H54 (cell line): ENCODE measurements at regions not wholly inside any gene's neighbourhood (a gene's known extent, or its start where the extent isn't known, plus 50 kb on each side); places are given as distances from the start of the nearest gene placed in this dataset.

Experiments used
- DNase-seq: peaks from one replicate; pipeline ENCODE4 v3.0.0; 2011; ENCODE audit warnings: low spot score, mixed read lengths; ENCODE audit not compliant: insufficient read length
- FAIRE-seq: peaks from 3 replicates; lab custom pipeline; 2011; peaks lifted over from hg19 to GRCh38; lab: Jason Lieb, UNC
- POLR2A ChIP-seq: IDR thresholded peaks from 2 replicates; pipeline ENCODE4 v1.6.1; 2011; ENCODE audit warnings: low read depth, mild to moderate bottlenecking, low read length

DNA sequence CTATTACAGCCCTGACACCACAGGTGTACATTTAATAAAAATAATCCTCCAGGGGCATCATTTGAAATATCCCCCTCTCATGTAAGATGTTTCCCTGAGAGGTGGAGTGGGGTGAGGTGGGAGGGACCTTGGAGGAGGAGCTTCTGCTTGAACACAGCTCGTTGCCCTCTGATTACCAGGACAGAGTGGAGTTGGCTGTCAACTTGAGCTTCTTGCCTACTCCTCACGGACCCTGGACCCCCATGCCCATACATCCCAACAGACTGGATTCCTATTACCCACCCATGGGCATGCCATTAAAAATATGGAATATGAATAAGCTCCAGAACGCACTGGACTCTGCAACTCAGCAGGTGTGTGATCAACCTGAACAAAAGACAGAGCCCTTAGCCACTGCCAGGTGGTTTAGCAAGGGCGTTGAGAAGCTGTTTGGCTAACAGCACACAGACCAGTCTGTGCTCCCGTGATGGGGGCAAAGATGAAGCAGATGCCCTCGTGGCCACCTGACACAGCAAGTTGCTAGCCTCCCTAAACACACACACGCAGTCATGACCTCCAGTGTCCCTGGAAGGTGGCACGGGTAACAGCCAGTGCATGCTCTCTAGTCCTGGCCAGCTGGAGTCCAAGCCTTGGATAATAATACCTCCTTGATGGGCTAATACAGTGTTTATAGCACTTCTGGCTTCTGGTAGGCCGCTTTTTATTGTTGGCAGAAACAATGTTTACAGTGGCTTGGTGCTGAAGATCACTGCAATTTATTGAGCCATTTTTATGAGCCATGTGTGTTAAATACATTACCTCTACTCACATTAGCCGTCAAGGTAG lies 155.0 kb downstream of the TOMM20 start:
- FAIRE-seq (no peak), DNase-seq (no peak)
- TF ChIP-seq POLR2A = no peak

DNA sequence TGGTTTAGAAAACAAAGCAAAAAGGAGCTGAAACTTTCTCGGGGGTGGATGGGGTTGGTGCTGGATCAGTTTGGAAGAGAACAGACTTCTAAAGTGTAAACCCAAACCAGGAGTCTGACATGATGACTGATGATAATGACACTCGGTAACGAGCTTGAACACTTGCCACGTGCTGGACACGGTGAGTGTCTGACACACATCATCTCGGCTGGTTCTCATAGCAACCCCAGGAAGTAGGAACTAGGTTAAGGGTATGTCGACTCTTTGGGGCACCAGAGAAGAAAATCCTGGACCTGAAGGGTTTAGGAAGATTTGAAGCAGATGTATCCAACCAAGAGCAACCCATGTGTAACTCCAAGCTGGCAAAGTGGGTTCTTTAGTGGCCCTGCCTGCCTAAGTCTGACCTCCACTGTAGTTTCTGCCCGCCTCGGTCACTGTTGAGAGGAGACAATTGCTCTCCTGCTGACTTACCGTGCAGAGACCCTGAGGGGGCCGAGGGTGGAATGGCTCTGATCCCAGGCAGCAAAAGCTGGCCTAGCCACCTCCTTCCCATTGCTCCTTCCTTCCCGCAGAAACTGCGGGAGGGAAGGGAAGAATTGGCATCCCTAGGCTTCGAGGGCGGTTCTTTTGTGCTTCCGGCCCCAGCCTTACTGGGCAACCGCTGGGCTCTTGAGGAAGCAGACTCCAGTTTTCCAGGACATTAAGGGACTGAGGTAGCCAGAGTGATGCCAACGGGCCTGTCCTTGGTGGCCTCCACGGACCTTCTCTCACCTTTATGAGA lies 156.0 kb downstream of the TOMM20 start:
- no peak for TF ChIP-seq POLR2A
- FAIRE-seq (no peak), DNase-seq (no peak)

DNA sequence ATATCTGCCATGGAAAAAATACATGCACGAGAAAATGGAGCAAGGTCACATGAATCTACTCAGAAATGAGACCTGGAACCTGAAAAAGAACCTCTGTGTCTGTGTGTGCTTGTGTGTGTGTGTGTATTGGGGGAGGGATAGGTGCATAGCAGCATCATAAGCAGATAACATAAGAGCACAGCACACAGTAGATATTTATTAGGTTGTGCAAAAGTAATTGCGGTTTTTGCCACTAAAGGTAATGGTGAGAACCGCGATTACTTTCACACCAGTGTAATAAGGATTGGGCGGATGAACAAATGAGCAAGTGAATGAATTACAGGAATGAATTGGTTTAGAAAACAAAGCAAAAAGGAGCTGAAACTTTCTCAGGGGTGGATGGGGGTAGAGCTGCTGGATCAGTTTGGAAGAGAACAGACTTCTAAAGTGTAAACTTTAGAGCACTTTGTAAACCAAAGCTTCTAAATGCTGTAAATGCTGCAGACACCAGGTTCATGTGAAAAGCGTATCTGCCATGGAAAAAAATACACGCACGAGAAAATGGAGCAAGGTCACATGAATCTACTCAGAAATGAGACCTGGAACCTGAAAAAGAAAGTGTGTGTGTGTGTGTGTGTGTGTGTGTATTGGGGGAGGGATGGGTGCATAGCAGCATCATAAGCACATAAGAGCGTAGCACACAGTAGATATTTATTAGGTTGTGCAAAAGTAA lies 156.9 kb downstream of the TOMM20 start:
- no peak for DNase-seq
- FAIRE-seq = no peak
- TF ChIP-seq POLR2A = no peak

DNA sequence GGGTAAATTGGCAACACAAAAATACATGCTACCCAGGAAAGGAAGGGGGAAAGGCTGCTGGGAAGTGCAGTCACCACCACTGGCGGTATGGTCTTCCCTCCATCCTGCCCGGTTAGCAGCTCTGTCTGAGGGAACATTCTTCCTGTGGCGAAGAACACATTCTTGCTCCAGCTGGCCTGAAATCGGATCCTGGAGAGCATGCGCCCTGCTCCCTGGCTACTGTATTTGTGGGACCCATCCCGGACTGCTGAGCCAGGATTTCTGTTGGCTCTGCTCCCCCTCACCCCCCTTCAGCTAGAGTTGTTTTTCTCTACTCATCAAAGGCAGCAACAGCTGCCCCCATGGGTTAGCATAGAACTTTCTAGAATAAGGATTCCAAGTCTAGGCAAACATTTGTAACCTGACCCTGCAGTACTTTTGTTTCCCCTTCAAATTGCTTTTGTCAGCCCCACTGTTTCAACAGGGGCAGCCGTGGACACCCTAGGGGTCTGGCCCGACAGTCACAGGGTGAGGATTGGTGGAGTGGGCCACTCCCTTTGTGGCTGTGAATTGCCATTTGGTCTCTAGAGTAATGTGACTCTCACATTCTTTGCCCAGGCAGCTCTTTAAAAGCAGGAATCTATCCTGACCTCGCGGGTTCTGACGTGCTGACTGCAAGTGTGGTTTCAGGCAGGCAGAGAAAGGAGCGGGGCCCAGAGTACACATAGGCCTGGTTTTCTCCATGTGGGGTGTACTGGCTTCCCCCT lies 157.7 kb downstream of the TOMM20 start:
- TF ChIP-seq POLR2A = no peak
- no peak for FAIRE-seq
- DNase-seq = peak; percentile 23

DNA sequence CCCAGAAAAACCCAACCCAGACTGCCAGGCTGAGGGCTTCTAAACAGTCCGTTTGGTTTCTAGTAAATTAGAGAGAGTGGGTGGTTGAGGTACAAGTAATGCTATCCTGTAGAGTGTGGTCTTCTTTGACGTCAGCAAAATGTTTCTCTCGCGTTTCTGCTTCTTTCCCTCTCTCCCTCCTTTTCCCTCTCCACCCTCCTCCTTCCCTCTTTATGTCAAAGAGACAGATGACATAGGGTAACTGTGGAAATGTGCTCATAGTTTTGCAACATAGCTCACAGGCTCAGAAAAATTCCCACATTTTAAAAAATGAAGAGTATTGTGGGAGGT lies 158.3 kb downstream of the TOMM20 start:
- no peak for FAIRE-seq
- no peak for DNase-seq
- TF ChIP-seq POLR2A = no peak

DNA sequence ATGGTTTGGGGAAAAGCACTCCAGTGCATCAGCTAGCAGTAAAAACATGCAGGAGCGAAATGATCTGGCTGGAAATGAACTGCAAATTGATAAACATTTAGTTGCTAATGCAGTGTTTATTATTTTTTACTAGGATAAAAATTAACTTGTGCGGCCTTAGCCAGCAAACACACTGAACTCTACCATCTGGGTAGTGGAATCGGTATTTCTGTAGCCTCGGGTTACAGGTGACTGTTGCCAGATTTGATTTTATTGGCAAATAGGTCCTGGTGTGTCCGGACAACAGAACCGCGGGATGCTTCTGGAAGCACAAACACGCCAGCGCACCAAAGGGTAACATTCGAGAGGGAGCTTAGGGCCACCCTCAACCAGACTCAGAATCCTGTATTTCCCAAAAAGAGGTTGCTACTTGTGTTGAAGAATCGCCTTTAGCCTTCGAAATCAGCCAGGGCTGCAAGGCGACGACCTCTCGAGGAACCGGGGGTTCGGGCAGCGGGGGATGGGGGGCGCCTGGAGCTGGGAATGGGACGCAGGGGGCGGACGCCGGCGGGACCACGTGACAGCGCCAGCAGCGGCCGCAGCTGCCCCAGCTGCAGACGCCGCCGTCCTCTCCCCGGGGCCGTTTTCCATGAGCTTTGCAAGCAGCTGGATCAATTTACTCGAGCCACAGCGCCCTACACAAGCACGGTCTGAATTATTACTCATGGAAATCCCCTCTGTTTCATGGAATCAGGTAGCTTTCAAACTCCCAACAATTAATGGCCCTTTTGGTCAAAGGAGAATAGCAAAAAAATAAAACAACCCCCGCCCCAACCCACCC lies 158.8 kb downstream of the TOMM20 start:
- no peak for TF ChIP-seq POLR2A
- peak; percentile 33 for DNase-seq
- FAIRE-seq = no peak

DNA sequence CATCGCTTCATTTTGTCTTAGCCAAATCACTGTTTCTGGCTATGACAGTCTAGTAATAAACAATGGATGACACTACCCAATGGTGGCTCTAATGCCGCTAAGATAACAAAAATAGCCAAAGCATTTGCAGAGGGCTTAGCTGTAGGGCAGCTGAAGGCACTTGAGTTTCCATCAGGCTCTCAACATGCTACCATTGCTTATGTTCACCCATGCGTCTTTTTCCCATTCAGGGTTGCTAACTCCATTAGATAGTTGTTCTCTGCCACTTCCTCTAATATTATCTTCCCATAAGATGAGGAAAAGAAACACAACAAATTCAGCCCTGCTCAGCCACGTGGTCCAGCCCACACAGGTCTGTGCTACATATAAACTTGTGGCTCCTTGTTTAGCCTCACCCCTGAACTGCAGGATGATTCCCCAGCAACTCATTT lies 159.6 kb downstream of the TOMM20 start:
- DNase-seq = no peak
- no peak for TF ChIP-seq POLR2A
- FAIRE-seq = no peak

DNA sequence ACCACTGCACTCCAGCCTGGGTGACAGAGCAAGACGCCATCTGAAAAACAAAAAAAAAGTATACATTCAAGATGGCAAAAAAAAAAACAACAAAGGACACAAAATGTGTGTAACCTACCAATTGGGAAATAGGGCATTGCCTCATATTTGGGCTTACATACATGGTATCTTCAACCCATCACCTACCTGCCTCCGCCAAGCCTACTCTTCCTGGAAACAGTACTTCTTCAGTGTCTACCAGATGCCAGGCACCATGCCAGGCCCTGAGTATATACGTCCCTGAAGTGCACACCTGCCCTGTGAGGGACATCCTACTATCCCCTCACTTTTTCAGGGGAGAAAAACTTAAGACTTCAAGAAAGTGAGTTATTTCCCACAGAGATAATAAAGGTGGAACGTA lies 160.2 kb downstream of the TOMM20 start:
- no peak for FAIRE-seq
- no peak for DNase-seq
- no peak for TF ChIP-seq POLR2A

DNA sequence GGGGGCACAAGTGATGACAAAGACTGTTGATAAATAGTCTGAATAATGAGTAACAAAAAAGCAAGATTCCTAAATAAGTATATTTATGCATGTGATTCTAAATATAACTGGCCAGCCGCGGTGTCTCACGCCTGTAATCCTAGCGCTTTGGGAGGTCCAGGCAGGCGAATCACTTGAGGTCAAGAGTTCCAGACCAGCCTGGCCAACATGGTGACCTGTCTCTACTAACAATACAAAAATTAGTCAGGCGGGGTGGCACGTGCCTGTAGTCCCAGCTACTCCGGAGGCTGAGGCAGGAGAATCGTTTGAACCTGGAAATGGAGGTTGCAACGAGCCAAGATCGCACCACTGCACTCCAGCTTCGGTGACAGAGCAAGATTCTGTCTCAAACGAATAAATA lies 161.5 kb downstream of the TOMM20 start:
- FAIRE-seq (no peak), DNase-seq (no peak)
- no peak for TF ChIP-seq POLR2A

DNA sequence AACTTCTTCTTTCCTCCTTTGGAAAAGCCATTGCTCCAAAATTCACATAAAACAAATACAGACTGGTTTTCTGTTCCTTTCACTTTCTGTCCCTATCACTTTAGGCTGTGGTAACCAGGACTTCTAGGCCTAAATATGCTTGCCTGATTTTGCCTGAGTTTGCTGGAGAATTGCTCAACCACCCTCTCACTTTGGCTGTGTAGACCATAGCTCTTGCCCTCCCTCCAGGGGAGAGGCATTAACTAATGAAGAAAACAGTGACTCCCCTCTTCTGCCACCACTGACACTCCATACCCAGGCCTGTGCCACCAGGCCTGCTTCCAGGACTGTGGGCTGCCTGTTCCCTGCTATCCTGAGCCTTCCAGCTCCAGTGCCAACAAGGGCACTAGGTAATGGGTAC lies 163.5 kb downstream of the TOMM20 start:
- no peak for TF ChIP-seq POLR2A
- FAIRE-seq (no peak), DNase-seq (no peak)

DNA sequence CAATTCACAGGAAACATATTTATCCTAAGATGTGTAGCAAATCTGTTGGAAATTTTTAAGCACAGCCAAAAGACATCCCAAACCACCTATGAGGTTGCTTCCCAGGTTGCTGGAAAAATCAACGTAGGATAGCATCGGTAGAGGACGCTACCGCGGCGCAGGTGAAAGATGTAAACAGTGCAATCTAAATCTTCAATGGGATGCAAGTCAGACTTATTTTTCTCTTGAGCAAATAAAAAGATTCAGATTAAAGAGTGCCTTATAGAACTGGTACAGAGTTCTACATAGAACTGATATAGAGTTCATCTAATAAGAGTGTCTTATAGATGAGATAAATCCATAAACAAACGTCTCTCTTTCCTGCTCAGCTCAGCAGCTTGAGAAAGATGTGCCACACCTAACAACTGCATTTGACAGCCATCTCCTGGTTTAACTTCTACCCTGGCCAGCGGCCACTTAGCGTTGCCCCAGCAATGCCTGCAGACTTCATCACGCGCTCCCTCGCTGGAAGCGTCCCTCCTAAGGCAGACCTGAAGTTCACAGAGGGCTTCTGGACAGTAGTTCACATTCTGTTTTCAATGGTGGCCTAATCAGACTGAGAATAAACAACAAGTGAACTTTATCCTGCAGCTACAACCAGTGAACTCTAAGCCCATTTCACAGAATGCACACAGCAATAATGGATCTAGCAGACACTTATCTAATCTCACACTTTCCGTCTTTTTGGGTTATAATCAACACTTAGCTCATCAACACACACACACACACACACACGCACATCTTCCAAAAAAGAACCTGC lies 164.5 kb downstream of the TOMM20 start:
- FAIRE-seq (no peak), DNase-seq (no peak)
- no peak for TF ChIP-seq POLR2A

DNA sequence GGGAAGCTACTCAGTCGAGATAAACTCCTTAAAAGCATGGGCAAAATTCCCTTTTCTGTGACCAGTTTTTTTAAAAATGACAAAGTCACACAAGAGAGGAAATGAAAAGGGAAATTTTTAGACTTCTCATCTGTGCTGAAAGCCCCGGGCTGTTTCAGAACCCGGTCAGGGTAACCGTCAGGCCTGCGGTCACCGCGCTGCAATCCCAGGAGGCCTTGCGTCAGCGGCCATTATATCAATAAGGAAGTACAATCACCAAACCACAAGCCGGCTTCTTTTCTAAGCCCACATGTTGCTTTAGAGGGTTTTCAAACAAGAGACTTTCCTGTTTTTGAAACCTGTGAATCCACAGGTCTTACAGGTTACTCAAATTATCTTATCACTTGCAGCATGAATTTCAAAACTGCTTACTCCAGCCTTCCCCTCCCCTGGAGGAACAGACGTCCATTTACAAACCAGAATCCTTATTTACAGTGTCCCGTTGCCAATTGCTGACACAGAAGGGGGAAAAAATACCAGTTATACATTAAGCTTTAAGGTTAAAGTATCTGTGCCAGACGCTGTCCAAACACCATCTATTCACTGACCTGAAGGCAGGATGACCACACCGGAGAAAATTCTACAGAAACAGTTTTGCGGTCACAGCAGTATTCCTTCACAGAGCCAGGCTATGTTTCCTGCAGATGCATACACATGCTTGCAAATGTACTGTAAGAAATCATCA lies 165.3 kb downstream of the TOMM20 start:
- TF ChIP-seq POLR2A = no peak
- FAIRE-seq (no peak), DNase-seq (peak; percentile 27)
